ENCODE measurements at regions not wholly inside any gene's neighbourhood (a gene's known extent, or its start where the extent isn't known, plus 50 kb on each side); places are given as distances from the start of the nearest gene placed in this dataset.

DNA sequence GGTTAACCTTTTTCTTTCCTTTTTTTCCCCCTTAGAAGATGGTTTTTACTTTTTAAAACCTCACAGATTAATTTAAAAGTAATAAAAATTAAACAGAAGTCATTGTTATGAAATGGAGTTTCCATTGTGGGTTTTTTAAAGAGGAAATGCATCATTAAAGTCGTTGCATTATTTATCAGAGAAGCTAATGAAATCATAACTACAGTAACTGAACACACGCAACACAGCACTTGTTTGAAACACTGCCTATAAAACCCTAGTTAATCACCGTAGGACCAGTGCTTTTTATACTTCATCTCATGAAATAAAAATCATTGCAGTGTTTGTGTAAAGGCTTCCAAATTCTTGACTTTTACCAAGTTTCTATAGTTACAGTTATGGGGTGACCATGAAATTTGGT is 82.4 kb upstream of the NTRK2 start:
- Mint-ChIP-seq H3K4me1 (no peaks in the 10 kb centered on the region), H3K27ac (no peak overlapping the region)

DNA sequence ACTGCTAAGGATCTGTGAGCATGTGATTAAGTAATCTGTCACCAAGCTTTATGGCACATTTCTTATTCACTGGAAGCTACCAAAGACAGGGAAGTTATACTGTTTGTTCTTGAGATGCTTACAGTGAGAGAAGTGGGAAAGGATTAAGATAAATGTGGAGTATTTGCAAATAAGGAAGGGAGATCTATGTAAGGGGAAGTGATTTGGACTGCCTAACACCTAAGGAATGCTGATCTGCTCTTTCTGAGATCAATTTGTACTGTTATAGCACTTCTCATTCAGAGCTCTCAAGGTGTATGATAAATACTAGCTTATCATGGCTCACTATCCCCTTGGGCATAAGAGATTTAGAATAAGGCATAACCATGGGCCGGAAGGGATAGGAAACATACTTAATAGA is 80.0 kb upstream of the NTRK2 start:
- no peaks in the 10 kb centered on the region for H3K4me1 Mint-ChIP-seq
- H3K27ac Mint-ChIP-seq, result no peak overlapping the region
- CTCF ChIA-PET, result no interaction called here
- DNase-seq, result no peak
- H3K27me3 Mint-ChIP-seq, result no peaks in the 10 kb centered on the region
- H3K9me3 Mint-ChIP-seq (ENCODE audit: low read depth), result no peaks in the 10 kb centered on the region
- ATAC-seq, result no peak
- H3K4me3 Mint-ChIP-seq, result no peak overlapping the region
- H3K36me3 Mint-ChIP-seq, result no peaks in the 10 kb centered on the region

More for the DNA sequence above, 82.4 kb upstream of the NTRK2 start:
- H3K4me3 Mint-ChIP-seq, result no peak overlapping the region
- H3K27me3 Mint-ChIP-seq, result no peaks in the 10 kb centered on the region
- no peaks in the 10 kb centered on the region for H3K9me3 Mint-ChIP-seq (ENCODE audit: low read depth)
- H3K36me3 Mint-ChIP-seq, result no peaks in the 10 kb centered on the region
- DNase-seq (no peak), ATAC-seq (no peak)
- CTCF ChIA-PET, result no interaction called here

DNA sequence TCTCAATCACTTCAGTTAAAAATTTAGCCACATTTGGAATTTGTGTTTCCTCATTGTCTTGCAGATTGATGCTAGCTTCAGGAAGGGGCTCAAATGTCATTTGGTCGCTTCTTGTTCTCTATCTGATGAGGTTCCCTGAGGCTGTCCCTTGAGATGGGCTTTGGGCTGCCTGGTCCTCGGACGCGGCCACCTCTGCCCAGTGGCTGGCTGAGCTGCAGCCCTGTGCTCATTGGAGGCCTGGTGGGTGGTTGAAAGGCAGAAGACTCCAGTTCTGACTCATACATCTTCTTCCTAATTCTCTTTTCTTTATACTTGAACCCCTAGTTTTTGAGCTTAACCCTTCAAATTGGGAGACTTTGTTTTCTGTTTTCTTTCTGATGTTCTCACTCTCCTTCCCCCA is 78.8 kb upstream of the NTRK2 start:
- Mint-ChIP-seq H3K9me3 (ENCODE audit: low read depth) (no peaks in the 10 kb centered on the region), H3K27me3 (no peaks in the 10 kb centered on the region), H3K4me1 (no peaks in the 10 kb centered on the region), H3K27ac (no peak overlapping the region), H3K4me3 (no peak overlapping the region), H3K36me3 (no peaks in the 10 kb centered on the region)
- ATAC-seq, result no peak
- no peak for DNase-seq
- CTCF ChIA-PET, result no interaction called here

DNA sequence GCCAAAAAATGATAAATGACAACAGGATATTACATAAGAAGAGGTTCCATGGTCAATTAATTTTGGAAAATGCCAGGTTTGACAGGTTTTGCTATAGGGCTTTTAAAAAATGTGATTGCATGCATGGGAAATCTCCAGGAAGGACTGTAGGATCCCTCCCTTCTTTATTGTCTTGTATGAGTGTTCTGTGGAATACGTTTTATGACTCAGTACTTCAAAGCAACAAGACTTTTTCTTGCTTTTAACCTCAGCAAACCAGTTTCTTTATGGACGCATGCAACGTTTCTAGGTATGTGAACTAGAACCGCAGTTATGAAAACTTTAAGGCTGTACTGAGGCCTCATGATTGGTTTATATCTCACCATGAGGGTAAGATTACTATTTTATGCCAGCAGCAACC is 76.6 kb upstream of the NTRK2 start:
- H3K4me3 Mint-ChIP-seq, result no peak overlapping the region
- peaks cover 2% of the 10 kb centered on the region for H3K36me3 Mint-ChIP-seq
- CTCF ChIA-PET, result interaction anchor here (0.6 kb wide), 1 partner anchor 292 kb away, joined by 5 read pairs; no protein-coding TSS in a partner anchor
- ATAC-seq (no peak), DNase-seq (no peak)
- peaks cover 2% of the 10 kb centered on the region for H3K9me3 Mint-ChIP-seq (ENCODE audit: low read depth)
- no peaks in the 10 kb centered on the region for H3K27me3 Mint-ChIP-seq
- H3K4me1 Mint-ChIP-seq, result peaks cover 9% of the 10 kb centered on the region
- no peak overlapping the region for H3K27ac Mint-ChIP-seq

DNA sequence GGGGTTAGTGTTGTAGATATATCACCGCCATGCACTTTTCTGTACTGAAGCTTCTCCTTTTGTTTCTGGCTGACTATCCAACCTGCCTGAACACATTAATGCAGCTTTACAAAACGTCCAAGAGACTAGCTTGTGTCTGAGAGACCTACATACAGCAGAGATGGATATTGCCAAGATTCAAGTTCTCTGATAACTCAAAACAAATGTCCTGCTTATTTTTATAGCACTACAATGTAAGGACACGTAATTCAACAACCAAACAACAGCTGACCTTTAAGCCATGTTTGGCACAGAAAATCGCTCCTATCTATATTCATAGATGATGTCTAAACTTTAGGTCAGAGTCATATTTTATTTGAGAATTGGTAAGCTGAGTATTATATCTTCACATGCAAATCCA is 76.2 kb upstream of the NTRK2 start:
- DNase-seq, result no peak
- Mint-ChIP-seq H3K9me3 (ENCODE audit: low read depth) (peaks cover 2% of the 10 kb centered on the region), H3K36me3 (peaks cover 2% of the 10 kb centered on the region), H3K4me3 (no peak overlapping the region), H3K4me1 (peaks cover 9% of the 10 kb centered on the region), H3K27ac (no peak overlapping the region), H3K27me3 (no peaks in the 10 kb centered on the region)
- ATAC-seq, result no peak
- CTCF ChIA-PET, result interaction anchor here (0.6 kb wide), 1 partner anchor 292 kb away, joined by 5 read pairs; no protein-coding TSS in a partner anchor

DNA sequence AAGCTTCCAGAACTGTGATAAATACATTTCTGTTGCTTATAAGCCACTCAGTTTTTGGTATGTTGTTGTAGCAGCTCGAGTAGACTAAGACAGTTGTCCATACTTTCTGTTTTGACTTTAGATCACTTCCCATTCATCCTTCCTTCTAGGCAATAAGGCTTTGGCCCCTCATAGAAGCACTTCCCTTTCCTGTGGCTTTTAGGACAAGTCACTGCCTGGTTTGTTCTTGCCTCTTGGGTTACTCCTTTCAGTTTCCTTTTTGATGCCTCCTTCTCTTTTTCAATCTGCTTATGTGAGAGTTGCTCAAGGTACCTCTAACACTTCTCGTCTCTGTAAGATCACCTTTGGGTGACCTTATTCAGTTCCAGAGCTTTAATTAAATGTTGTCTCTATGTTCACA is 72.4 kb upstream of the NTRK2 start:
- H3K4me3 Mint-ChIP-seq, result peak overlapping the region; percentile 9
- H3K4me1 Mint-ChIP-seq, result peaks cover 9% of the 10 kb centered on the region
- CTCF ChIA-PET, result no interaction called here
- ATAC-seq, result no peak
- DNase-seq, result no peak
- H3K27ac Mint-ChIP-seq, result no peak overlapping the region
- H3K27me3 Mint-ChIP-seq, result no peaks in the 10 kb centered on the region
- H3K36me3 Mint-ChIP-seq, result peaks cover 2% of the 10 kb centered on the region
- peaks cover 2% of the 10 kb centered on the region for H3K9me3 Mint-ChIP-seq (ENCODE audit: low read depth)

DNA sequence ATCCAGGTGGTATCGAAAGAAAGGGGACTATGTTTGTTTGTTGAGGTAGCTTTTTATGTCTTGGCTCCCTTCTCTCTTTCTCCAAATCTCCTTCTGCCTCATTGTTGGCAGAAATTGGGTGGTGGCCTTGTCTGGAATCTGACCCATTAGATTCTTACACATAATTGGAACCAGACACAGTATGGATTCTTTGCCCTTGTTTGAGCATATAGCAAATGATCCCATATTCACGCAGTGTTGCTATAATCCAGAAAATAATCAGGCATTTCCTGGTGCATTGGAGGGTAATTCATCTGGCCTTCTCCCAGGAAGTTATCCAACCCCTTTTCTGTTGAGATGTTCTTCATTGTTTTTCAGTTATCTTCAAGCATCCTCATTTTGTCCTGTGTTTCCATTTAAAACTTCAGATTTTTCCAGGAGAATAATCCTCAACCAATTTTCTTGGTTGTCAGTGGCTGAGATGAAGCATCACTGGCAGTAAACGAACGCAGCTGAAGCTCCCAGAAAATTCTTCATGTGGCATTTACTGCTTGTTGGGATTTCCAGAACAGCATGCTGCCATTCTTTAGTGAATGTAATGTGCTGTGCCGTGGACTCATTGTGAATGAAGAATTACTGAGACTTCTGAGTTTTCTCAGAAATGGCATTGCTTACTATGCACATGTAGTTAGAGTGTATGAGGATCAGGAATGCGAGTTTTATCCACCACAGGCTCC is 70.5 kb upstream of the NTRK2 start:
- H3K4me1 Mint-ChIP-seq, result peaks cover 9% of the 10 kb centered on the region
- H3K36me3 Mint-ChIP-seq, result peaks cover 2% of the 10 kb centered on the region
- no peak overlapping the region for H3K4me3 Mint-ChIP-seq
- CTCF ChIA-PET, result no interaction called here
- H3K27ac Mint-ChIP-seq, result no peak overlapping the region
- no peak for DNase-seq
- no peak for ATAC-seq
- H3K9me3 Mint-ChIP-seq (ENCODE audit: low read depth), result peaks cover 2% of the 10 kb centered on the region
- no peaks in the 10 kb centered on the region for H3K27me3 Mint-ChIP-seq

DNA sequence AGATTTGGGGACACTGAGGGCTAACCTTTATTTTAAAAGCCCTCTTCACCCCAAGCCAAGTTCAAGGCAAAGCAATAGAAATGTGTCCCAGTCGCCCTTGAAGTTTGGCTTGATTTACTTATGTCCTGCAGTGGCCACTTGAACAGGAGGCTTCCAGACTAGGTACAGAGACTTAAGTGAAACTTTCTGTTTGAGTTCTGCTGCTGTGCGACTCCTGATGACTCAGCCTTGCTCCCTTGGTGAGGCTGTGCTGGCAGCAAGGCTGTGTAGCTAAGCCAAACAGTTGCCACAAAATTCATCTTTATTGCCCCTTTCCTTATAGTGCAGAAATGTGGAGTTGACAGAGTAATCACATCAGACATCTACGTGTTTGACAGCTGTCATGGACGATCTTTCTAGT is 68.8 kb upstream of the NTRK2 start:
- H3K4me1 Mint-ChIP-seq, result peaks cover 9% of the 10 kb centered on the region
- no peak overlapping the region for H3K27ac Mint-ChIP-seq
- ATAC-seq (no peak), DNase-seq (no peak)
- H3K36me3 Mint-ChIP-seq, result peaks cover 2% of the 10 kb centered on the region
- H3K9me3 Mint-ChIP-seq (ENCODE audit: low read depth), result peaks cover 2% of the 10 kb centered on the region
- H3K27me3 Mint-ChIP-seq, result no peaks in the 10 kb centered on the region
- H3K4me3 Mint-ChIP-seq, result no peak overlapping the region
- CTCF ChIA-PET, result no interaction called here

DNA sequence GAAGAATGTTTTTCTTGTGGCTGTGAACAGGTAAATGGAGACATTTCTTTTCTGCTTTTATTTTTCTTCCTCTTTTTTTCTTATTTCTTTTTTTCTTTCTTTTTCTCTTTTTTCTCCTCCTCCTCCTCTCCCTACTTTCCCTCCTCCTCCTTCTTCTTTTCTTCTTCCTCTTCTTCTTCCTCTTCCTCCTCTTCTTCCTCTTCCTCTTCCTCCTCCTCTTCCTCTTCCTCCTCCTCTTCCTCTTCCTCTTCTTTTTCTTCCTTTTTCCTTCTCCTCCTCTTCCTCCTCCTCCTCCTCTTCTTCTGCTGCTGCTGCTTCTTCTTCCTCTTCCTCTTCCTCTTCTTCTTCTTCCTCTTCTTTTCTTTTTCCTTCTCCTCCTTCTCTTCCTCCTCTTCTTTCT is 65.3 kb upstream of the NTRK2 start:
- CTCF ChIA-PET, result no interaction called here
- no peaks in the 10 kb centered on the region for H3K27me3 Mint-ChIP-seq
- DNase-seq (no peak), ATAC-seq (no peak)
- H3K27ac Mint-ChIP-seq, result no peak overlapping the region
- no peaks in the 10 kb centered on the region for H3K9me3 Mint-ChIP-seq (ENCODE audit: low read depth)
- H3K36me3 Mint-ChIP-seq, result no peaks in the 10 kb centered on the region
- no peak overlapping the region for H3K4me3 Mint-ChIP-seq
- no peaks in the 10 kb centered on the region for H3K4me1 Mint-ChIP-seq

DNA sequence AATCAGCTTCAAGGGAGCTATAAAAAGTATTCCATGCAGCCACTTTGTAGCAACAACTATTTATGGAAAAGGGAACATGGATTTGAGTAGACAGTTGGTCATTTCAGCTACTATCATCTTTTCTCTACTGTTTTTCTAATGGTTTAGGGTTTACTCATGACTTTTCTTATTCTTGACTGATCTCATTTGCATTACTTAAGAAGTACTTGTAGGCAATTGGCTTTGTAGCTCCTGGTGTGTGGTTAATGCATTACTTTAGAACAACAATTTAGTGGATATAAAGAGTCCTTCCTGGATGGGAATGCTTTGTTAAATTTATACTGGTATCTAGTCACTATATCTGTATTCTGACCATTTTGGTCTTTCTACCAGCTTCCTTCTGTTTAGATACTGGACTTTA is 59.8 kb upstream of the NTRK2 start:
- no peak overlapping the region for H3K4me3 Mint-ChIP-seq
- ATAC-seq (no peak), DNase-seq (no peak)
- H3K9me3 Mint-ChIP-seq (ENCODE audit: low read depth), result no peaks in the 10 kb centered on the region
- H3K36me3 Mint-ChIP-seq, result no peaks in the 10 kb centered on the region
- H3K27me3 Mint-ChIP-seq, result no peaks in the 10 kb centered on the region
- CTCF ChIA-PET, result no interaction called here
- H3K27ac Mint-ChIP-seq, result no peak overlapping the region
- no peaks in the 10 kb centered on the region for H3K4me1 Mint-ChIP-seq

DNA sequence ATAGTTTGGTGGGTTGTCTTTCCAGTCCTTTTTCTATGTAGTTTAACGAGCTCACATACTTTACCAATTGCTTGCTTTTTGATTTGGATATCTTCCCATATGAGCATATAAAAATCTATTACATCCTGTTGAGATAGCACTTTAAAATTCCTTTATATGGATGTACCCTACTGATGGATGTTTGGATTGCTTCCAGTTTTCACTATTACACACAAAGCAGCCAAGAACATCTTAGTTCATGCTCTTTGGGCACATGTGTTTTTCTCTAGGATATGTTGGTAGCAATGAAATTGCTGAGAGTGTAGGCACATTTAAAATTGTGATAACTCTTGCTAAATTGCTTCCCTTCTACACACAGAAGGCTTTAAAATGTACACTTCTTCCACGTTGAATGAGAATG is 56.1 kb upstream of the NTRK2 start:
- CTCF ChIA-PET, result no interaction called here
- DNase-seq (no peak), ATAC-seq (no peak)
- no peaks in the 10 kb centered on the region for H3K27me3 Mint-ChIP-seq
- H3K36me3 Mint-ChIP-seq, result no peaks in the 10 kb centered on the region
- no peak overlapping the region for H3K27ac Mint-ChIP-seq
- no peak overlapping the region for H3K4me3 Mint-ChIP-seq
- H3K4me1 Mint-ChIP-seq, result no peaks in the 10 kb centered on the region
- H3K9me3 Mint-ChIP-seq (ENCODE audit: low read depth), result no peaks in the 10 kb centered on the region

DNA sequence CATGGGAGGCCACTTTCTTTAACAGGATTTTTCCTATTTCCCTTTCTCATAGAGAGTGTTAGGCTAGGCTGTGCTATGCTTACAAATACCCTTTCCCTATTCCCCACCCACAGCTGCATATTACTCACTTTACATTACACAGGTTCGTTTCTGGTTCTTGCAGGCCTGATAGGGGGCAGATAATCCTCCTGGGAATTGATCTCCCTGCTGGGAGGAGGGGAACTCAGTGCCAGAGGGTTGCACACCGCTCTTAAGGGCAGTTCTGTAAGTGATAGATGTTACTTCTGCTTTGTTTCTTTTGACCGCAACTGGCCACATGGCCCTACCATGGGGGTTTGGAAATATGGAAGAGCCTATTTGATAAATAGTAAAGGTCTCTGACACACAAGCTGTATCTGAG is 54.0 kb upstream of the NTRK2 start:
- CTCF ChIA-PET, result no interaction called here
- no peaks in the 10 kb centered on the region for H3K27me3 Mint-ChIP-seq
- no peaks in the 10 kb centered on the region for H3K9me3 Mint-ChIP-seq (ENCODE audit: low read depth)
- no peak overlapping the region for H3K27ac Mint-ChIP-seq
- no peaks in the 10 kb centered on the region for H3K4me1 Mint-ChIP-seq
- H3K36me3 Mint-ChIP-seq, result no peaks in the 10 kb centered on the region
- no peak overlapping the region for H3K4me3 Mint-ChIP-seq
- ATAC-seq, result no peak
- no peak for DNase-seq

DNA sequence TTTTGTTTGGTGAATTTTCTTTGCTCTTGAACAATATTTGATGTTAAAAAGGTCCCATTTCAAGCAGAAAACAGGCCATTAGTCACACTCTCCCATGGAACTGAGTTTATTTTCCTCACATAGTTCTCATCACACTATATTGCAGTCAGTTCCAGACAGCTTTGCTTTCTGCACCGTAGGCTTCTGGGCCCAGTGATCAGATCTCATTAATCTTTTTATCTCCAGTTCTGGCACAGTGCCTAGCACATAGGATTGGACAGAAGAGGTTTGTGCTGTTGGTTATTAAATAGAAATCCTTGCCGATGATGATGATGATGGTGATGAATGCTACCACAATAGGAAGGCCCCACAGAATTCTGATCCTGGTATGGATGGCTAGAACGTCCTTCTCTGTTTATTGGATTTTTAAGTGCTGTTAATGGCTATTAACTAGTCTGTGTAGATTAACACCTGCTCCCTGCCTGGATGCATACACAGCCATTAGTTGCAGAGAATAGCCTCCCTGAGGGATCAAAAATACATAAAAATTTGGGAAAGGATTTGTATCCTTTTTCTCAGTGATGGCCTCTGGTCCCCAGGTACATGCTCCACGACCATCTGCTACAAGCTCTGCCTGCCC is 52.0 kb upstream of the NTRK2 start:
- no peaks in the 10 kb centered on the region for H3K9me3 Mint-ChIP-seq (ENCODE audit: low read depth)

More for the DNA sequence above, 52.0 kb upstream of the NTRK2 start:
- no peak for DNase-seq
- no peak for ATAC-seq
- Mint-ChIP-seq H3K27ac (no peak overlapping the region), H3K4me3 (no peak overlapping the region), H3K4me1 (no peaks in the 10 kb centered on the region), H3K36me3 (no peaks in the 10 kb centered on the region), H3K27me3 (no peaks in the 10 kb centered on the region)
- CTCF ChIA-PET, result no interaction called here
